ENCODE measurements at regions not wholly inside any gene's neighbourhood (a gene's known extent, or its start where the extent isn't known, plus 50 kb on each side); places are given as distances from the start of the nearest gene placed in this dataset.

DNA sequence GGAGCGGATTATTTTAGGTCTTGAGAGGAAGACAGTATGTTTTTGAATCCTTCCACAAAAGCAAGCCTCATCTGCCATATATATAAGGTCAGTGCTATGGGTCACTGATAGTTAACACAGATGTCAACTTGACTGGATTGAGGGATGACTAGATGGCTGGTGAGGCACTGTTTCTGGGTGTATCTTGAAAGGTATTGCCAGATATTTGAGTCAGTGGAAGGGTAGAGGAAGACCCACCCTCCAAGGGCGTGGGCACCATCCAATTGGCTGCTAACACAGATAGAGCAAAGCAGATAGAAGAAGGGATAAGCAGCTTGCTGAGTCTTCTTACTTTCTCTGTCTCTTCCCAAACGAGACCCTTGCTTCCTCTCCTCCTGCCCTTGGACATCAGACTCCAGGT lies 185.0 kb upstream of the BTG1 start:
- no peak overlapping the region for H3K4me3 ChIP-seq
- no peaks in the 10 kb centered on the region for H3K79me2 ChIP-seq (replicated peaks; ENCODE audit: insufficient read depth)
- Mint-ChIP-seq H3K27ac (no peak overlapping the region), H3K36me3 (ENCODE audit: low read depth) (no peaks in the 10 kb centered on the region), H3K9me3 (peaks cover 3% of the 10 kb centered on the region; the same call in 2 of the 3 replicates), H3K4me3 (no peak overlapping the region), H3K27me3 (ENCODE audit: insufficient read depth, low read depth, poor library complexity) (peaks cover 1% of the 10 kb centered on the region), H3K4me1 (peaks cover 7% of the 10 kb centered on the region; the same call in 2 of the 3 replicates)
- H2AFZ ChIP-seq = no peak overlapping the region
- 0 out of 2 replicates have a peak, but pooled peaks cover 10% of the 10 kb centered on the region for H3K9me2 ChIP-seq (ENCODE audit: insufficient read depth)
- no peaks in the 10 kb centered on the region for H3K36me3 ChIP-seq (ENCODE audit: insufficient read depth)
- H3F3A ChIP-seq (replicated peaks; ENCODE audit: low read depth) = no peaks in the 10 kb centered on the region
- no peaks in the 10 kb centered on the region for H4K20me1 ChIP-seq (replicated peaks; ENCODE audit: insufficient read depth)
- no peak overlapping the region for H3K27ac ChIP-seq (ENCODE audit: low read depth)
- ATAC-seq = no peak
- TF ChIP-seq ZNF114 (CRISPR knock-in tag; IDR thresholded peaks at IDR 0.05) (no peak), POLR2AphosphoS5 (IDR thresholded peaks at IDR 0.05; ENCODE audit: low read depth) (no peak), ZNF331 (CRISPR knock-in tag; IDR thresholded peaks at IDR 0.05; ENCODE audit: low read depth) (no peak), STAT1 (IDR thresholded peaks at IDR 0.05; ENCODE audit: unreplicated experiment) (no peak), EZH2phosphoT487 (IDR thresholded peaks at IDR 0.05; ENCODE audit: unreplicated experiment) (no peak), EZH2 (IDR thresholded peaks at IDR 0.05; ENCODE audit: low read depth, unreplicated experiment) (no peak), NANOG (IDR thresholded peaks at IDR 0.05; ENCODE audit: borderline replicate concordance) (no peak)
- TF ChIP-seq, protein P1, sequence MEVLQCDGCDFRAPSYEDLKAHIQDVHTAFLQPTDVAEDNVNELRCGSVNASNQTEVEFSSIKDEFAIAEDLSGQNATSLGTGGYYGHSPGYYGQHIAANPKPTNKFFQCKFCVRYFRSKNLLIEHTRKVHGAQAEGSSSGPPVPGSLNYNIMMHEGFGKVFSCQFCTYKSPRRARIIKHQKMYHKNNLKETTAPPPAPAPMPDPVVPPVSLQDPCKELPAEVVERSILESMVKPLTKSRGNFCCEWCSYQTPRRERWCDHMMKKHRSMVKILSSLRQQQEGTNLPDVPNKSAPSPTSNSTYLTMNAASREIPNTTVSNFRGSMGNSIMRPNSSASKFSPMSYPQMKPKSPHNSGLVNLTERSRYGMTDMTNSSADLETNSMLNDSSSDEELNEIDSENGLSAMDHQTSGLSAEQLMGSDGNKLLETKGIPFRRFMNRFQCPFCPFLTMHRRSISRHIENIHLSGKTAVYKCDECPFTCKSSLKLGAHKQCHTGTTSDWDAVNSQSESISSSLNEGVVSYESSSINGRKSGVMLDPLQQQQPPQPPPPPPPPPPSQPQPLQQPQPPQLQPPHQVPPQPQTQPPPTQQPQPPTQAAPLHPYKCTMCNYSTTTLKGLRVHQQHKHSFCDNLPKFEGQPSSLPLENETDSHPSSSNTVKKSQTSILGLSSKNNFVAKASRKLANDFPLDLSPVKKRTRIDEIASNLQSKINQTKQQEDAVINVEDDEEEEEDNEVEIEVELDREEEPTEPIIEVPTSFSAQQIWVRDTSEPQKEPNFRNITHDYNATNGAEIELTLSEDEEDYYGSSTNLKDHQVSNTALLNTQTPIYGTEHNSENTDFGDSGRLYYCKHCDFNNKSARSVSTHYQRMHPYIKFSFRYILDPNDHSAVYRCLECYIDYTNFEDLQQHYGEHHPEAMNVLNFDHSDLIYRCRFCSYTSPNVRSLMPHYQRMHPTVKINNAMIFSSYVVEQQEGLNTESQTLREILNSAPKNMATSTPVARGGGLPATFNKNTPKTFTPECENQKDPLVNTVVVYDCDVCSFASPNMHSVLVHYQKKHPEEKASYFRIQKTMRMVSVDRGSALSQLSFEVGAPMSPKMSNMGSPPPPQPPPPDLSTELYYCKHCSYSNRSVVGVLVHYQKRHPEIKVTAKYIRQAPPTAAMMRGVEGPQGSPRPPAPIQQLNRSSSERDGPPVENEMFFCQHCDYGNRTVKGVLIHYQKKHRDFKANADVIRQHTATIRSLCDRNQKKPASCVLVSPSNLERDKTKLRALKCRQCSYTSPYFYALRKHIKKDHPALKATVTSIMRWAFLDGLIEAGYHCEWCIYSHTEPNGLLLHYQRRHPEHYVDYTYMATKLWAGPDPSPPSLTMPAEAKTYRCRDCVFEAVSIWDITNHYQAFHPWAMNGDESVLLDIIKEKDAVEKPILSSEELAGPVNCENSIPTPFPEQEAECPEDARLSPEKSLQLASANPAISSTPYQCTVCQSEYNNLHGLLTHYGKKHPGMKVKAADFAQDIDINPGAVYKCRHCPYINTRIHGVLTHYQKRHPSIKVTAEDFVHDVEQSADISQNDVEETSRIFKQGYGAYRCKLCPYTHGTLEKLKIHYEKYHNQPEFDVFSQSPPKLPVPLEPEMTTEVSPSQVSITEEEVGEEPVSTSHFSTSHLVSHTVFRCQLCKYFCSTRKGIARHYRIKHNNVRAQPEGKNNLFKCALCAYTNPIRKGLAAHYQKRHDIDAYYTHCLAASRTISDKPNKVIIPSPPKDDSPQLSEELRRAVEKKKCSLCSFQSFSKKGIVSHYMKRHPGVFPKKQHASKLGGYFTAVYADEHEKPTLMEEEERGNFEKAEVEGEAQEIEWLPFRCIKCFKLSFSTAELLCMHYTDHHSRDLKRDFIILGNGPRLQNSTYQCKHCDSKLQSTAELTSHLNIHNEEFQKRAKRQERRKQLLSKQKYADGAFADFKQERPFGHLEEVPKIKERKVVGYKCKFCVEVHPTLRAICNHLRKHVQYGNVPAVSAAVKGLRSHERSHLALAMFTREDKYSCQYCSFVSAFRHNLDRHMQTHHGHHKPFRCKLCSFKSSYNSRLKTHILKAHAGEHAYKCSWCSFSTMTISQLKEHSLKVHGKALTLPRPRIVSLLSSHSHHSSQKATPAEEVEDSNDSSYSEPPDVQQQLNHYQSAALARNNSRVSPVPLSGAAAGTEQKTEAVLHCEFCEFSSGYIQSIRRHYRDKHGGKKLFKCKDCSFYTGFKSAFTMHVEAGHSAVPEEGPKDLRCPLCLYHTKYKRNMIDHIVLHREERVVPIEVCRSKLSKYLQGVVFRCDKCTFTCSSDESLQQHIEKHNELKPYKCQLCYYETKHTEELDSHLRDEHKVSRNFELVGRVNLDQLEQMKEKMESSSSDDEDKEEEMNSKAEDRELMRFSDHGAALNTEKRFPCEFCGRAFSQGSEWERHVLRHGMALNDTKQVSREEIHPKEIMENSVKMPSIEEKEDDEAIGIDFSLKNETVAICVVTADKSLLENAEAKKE (CRISPR knock-in tag; IDR thresholded peaks at IDR 0.05) = no peak
- TF ChIP-seq, protein P2, sequence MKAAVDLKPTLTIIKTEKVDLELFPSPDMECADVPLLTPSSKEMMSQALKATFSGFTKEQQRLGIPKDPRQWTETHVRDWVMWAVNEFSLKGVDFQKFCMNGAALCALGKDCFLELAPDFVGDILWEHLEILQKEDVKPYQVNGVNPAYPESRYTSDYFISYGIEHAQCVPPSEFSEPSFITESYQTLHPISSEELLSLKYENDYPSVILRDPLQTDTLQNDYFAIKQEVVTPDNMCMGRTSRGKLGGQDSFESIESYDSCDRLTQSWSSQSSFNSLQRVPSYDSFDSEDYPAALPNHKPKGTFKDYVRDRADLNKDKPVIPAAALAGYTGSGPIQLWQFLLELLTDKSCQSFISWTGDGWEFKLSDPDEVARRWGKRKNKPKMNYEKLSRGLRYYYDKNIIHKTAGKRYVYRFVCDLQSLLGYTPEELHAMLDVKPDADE (IDR thresholded peaks at IDR 0.05) = no peak
- TF ChIP-seq, protein P3, sequence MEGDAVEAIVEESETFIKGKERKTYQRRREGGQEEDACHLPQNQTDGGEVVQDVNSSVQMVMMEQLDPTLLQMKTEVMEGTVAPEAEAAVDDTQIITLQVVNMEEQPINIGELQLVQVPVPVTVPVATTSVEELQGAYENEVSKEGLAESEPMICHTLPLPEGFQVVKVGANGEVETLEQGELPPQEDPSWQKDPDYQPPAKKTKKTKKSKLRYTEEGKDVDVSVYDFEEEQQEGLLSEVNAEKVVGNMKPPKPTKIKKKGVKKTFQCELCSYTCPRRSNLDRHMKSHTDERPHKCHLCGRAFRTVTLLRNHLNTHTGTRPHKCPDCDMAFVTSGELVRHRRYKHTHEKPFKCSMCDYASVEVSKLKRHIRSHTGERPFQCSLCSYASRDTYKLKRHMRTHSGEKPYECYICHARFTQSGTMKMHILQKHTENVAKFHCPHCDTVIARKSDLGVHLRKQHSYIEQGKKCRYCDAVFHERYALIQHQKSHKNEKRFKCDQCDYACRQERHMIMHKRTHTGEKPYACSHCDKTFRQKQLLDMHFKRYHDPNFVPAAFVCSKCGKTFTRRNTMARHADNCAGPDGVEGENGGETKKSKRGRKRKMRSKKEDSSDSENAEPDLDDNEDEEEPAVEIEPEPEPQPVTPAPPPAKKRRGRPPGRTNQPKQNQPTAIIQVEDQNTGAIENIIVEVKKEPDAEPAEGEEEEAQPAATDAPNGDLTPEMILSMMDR (conservative IDR thresholded peaks at IDR 0.05; ENCODE audit: low read depth in 2 of 2) = no peak
- TF ChIP-seq, protein P4, sequence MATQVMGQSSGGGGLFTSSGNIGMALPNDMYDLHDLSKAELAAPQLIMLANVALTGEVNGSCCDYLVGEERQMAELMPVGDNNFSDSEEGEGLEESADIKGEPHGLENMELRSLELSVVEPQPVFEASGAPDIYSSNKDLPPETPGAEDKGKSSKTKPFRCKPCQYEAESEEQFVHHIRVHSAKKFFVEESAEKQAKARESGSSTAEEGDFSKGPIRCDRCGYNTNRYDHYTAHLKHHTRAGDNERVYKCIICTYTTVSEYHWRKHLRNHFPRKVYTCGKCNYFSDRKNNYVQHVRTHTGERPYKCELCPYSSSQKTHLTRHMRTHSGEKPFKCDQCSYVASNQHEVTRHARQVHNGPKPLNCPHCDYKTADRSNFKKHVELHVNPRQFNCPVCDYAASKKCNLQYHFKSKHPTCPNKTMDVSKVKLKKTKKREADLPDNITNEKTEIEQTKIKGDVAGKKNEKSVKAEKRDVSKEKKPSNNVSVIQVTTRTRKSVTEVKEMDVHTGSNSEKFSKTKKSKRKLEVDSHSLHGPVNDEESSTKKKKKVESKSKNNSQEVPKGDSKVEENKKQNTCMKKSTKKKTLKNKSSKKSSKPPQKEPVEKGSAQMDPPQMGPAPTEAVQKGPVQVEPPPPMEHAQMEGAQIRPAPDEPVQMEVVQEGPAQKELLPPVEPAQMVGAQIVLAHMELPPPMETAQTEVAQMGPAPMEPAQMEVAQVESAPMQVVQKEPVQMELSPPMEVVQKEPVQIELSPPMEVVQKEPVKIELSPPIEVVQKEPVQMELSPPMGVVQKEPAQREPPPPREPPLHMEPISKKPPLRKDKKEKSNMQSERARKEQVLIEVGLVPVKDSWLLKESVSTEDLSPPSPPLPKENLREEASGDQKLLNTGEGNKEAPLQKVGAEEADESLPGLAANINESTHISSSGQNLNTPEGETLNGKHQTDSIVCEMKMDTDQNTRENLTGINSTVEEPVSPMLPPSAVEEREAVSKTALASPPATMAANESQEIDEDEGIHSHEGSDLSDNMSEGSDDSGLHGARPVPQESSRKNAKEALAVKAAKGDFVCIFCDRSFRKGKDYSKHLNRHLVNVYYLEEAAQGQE (IDR thresholded peaks at IDR 0.05; ENCODE audit: unreplicated experiment) = no peak
- no peak for DNase-seq (ENCODE audit: low spot score)
- no peaks in the 10 kb centered on the region for H3K4me1 ChIP-seq (ENCODE audit: insufficient read depth)
- H3K27me3 ChIP-seq (ENCODE audit: insufficient read depth) = no peaks in the 10 kb centered on the region
- no peak overlapping the region for H3K4me2 ChIP-seq

Measured in GM23338 (cell line).